Esophagus mucosa (tissue), 1 donor: ENCODE measurements at regions not wholly inside any gene's neighbourhood (a gene's known extent, or its start where the extent isn't known, plus 50 kb on each side); places are given as distances from the start of the nearest gene placed in this dataset.

ENCODE experiments used
- ATAC-seq: fragments of 200-7000 bp; cut with Tn5 transposase; one replicate; pipeline ENCODE4 v1.9.1; 2020
- donor health status: DM: yes; HTN: yes; CAD: no.

DNA sequence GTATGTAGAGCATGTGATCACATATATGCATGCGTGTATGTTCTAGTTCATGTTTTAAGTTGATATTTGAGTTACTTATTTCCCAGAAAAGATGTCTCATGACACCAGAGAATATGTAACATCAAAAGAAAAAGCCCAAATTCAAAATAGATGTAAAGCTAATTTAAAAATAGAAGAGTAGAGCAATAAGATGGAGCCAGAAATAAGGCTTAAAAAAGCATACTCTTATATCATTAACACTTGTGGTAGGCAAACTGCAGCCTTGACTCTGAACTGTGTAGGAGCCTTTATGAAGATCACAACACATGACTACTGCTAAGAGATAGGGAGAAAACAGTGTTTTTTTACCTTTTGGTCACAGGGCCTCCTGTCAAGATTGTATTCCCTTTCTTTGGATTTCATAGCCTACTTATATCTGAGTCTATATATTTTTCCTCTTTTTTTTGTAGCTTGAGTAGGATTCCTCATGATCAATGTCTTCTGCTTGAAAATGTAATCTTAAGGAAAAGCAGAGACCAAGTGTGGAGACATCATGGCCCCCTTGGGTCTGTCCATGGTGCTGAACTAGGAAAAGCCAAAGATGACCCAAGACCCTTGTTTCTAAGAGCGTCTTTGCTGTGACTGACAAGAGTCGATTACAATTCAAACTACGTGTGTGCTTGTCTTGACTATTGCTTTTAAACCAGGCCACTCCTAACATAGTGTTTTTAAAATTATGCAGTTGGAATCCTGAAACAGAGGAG lies 390.4 kb downstream of the SHISA9 start:
- ATAC-seq, result no peak

DNA sequence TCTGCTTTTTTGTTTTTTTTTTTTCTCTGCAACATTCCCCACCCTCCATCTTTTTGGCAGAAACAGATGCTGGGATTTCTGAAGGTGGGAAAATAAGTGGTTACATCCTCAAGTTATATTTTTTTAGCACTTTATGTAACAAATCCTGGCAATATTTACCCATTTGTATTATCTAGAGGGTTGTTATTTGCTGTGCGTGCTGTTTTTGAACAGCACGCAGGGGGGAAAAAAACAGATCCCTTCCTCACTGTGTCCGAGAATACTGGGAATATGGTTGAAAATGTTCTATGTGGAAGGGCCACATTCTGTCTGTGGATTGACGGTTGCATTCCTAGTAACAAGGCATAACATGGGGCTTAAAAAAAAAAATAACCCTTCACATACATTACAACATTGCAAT lies 394.8 kb downstream of the SHISA9 start:
- no peak for ATAC-seq

DNA sequence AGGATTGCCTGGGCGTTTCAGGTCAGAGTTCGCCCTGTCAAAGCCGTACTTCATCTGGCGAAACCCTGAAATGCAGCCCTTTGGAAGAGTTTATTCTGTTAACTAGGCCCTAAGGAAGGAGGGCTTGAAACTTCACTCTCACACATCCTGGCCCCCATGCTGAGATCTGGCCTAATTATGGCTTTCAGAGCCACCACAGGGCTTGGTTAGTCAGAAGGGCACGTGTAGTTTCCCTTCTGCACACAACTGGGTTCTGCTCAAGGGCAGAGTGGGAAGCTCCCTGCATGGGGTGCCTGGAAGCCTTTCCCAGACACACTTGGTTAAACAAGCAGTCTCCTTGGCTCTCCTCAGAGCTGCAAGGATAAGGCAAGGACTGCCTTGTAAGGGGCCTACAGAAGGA lies 397.3 kb downstream of the SHISA9 start:
- no peak for ATAC-seq

DNA sequence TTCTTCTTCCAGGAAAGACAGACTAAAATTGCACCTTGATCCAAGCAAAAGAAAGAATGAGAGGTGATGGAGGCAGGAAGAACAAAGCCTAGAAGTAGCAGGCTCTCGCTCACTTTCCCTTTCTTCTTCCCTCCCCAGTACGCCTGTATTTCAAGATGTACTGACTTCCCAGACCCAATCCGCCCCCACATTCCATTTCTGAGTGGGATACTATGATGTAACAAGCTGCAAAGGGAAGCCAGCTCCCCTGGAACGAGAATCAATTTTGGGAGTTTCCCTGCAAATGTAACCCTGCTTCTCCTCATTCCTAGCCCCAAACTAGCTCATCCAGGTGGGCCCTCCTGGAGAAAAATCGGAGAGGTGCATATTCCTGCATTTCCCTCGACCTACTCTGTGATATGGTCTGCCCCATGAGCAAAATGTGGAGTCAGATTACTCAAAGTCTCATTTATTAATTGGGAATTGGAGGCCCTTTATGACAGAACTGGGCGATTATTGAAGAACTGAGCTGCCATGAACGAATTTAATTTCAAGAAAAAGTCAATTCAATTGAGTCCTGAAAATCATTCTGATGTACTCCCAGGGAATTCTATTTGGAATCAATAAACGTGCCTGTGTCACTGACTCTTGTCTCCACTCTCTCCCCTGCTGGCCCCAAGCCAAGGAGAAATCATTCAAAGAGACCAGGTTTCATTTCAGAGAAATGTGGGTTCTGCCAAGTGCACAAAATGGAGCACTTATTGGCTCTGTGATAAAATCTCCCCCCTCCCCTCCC lies 398.9 kb downstream of the SHISA9 start:
- ATAC-seq, result no peak

DNA sequence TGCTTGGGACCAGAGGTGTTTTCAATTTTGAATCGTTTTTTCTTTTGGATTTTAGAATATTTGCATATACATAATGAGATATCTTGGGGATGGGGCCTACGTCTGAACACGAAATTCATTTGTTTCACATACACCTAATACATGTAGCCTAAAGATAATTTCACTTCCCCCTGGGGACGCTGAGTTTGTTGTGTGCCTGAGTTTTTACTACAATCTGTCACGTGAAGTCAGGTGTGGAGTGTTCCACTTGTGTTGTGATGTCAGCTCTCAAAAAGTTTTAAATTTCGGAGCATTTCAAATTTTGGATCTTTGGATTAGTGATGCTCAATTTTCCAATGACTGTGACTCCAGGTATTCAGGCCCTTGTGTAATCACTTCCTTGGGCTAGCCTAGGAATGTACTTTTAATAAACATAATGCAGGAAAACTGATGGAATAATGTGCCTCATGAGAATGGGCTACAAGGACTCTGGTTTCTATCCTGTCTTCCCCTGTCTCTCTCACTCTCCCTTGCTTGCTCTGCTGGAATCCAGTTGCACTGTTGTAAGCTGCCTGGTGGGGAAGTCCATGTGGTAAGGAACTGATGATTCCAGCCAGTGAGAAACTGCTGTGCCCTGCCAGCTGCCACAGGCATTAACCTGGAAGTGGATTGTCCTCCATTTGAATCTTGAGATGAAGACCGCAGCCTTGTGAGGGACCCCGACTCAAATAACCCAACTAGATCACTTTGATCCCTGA lies 403.8 kb downstream of the SHISA9 start:
- no peak for ATAC-seq

- no peak for ATAC-seq
Measured at GRCh38 chr16:13306161-13306995, 405.0 kb downstream of the SHISA9 start.

DNA sequence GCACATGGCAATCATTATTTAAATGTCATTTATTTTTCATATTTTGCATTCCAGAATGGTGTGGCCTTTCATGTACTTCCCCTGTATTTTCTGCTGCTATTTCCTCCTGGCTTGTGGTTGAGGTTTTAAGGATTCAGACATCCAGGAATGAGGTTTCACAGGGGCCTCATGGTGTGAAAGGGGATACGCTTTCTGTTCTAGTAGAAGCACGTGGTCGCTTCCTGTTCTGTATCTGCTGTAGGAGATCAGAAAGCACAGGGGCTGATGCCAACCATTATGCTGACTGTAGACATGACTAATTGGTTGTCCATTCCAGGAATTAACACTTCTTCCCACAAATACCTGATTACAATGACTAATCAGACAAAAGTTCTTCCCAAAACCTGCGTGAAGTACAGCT lies 405.9 kb downstream of the SHISA9 start:
- ATAC-seq, result no peak

DNA sequence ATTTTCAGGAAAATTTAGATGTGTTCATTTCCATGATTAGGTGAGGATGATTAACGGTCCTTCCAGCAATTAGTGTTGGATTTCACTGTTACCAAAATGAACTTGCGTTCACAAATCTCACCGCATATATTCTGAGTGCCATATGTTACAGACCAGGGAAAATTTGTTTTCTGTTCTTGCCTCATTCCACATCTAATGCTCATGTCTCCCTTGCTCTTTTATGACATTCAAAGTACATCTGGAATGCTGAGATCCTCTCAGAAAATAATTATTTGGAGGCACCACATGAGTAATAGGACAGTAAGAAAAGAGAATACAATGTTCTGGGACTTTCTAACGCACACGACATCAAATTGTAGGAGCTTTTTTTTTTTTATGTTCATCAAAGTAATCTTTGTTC lies 406.5 kb downstream of the SHISA9 start:
- ATAC-seq, result no peak

- no peak for ATAC-seq
Measured at GRCh38 chr16:13312063-13312462, 410.7 kb downstream of the SHISA9 start.

- ATAC-seq, result no peak
Measured at GRCh38 chr16:13313351-13313750, 412.0 kb downstream of the SHISA9 start.

GRCh38 chr16:13314633-13315032 lies 413.2 kb downstream of the SHISA9 start:
- no peak for ATAC-seq

DNA sequence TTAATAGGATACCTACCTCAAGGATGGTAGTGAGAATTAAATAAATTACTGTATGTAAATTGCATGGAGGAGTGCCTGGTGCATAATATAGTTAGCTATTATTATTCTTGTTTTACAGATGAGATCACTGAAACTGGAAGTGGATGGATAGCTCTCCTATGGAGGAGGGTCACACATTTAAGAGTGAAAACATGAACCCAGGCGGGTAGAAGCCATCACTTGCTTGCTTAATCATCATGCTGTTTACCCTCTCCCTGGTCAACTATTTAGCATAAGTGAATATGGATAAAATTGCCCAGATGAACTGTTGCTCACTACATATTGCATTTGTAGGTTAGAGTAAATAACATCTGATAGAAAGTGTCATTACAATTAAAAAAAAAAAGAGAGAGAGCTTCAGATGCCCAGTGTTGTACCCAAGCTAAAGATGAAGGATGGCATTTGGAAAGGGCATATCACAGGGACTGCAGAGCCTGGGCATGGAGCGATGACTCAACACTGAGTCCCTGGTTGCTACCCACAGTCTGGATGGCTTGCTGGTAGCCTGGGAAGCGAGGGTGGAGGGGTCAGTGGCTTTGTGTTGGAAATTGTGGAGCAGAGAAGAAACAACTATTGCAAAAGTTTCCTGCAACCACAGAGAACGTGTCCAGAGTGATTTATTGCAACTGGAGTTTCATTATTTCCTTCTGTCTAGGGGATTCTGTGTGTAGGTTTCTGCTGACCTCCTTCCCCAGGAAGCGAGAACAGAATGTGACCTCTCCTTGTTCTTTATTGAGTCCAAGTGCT lies 414.4 kb downstream of the SHISA9 start:
- no peak for ATAC-seq

DNA sequence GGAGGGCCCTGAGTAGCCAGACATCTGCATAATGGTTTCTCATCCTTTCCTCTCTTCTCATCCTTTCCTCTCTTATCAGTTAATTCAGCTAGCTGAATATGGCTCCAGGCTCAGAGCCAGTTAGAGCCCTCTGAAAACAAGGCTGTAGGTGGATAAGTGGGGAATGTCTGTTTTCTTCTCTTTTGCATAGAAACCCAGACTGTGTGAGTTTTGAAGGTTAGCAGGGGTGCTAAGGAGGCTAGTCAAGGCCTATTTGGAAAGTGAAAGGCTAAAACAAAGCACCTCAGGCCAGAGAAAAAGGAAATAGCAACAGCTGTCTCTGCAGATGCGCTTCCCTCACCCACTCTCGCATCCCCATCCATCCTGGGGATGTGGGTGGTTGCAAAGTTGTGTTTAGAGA lies 420.9 kb downstream of the SHISA9 start:
- ATAC-seq, result no peak

DNA sequence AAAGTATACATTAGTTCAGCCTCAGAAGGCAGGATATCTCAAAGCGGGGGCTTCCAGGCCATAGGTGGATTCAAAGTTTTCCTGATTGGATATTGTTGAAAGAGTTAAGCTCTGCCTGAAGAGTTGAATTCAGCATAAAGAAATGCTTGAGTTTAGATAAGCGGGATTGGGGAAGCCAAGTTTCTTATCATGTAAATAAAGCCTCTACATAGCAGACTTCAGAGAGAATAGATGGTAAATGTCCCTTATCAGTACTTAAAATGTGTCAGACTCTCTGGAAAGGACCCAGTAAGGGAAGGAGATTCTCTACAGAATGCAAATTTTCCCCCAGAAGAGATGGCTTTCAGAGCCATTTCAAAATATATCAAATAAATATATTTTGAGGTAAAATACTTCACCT lies 423.5 kb downstream of the SHISA9 start:
- no peak for ATAC-seq

- no peak for ATAC-seq
Measured at GRCh38 chr16:13325396-13325795, 424.0 kb downstream of the SHISA9 start.

DNA sequence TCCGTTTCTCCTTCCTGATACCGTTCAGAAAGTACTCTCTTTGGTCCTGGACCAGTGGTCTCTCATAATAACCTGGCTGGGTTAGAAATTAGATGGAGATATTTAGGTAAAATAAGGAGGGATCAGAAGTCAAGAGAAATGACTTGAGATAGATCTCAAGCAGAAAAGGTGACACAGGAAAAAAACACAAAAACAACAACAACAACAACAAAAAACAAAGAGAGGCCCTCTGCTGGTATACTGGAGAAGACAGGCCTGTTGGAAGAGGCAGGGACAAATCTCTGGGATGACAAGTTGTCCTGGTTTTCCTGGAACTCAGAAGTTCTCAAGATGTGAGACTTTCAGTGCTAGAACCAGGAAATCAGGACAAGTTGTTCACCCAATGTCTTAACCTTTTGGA lies 430.5 kb downstream of the SHISA9 start:
- no peak for ATAC-seq

DNA sequence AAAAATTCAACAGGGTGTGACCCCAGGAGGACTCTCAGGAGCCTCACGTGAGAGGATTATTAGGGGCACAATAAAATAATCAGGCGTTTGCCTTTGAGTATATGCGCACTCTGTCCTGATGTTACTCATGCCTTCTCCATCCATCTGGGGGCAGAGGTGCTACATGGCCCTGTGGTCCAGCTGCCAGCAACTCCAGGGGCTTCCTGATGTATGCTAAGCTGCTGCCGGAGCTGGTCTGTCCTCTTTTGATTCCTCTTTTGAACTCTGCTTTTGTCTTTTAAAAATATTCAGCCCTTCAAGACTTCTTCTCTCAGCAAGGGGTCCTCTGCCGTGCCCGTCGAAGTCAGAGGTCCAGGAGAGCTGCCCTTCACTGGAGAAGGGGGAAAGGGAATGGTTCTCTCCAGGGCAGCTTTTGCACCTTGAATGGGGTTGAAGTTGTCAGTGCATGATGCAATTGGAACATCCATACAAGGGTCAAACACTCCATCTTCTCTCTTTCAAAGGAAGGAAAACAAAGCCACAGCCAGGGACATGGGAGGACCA lies 431.4 kb downstream of the SHISA9 start:
- ATAC-seq, result no peak

DNA sequence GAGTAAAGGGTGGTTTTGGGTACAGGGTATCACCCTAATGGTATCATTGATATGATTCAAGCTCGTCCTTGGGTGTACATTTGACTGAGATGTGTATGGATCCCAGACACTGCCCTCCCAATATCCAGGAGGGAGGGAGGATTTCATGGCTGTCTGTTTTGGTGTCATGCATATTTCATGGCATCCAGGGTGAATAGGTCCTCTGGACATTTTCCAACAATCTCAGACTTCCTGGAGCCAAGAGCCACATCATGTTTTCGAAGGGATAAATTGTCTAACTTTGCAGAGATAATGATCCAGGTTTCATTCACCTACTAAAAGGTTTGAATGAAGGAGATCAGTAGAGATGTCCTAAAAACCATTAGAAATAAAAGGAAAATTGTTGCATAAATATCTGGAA lies 431.9 kb downstream of the SHISA9 start:
- no peak for ATAC-seq

GRCh38 chr16:13335879-13336278 lies 434.5 kb downstream of the SHISA9 start:
- no peak for ATAC-seq

GRCh38 chr16:13336335-13336734 lies 434.9 kb downstream of the SHISA9 start:
- no peak for ATAC-seq
